Kidney (tissue), 13 donors: ENCODE measurements at regions not wholly inside any gene's neighbourhood (a gene's known extent, or its start where the extent isn't known, plus 50 kb on each side); places are given as distances from the start of the nearest gene placed in this dataset.

Experiments
- DNase-seq, 5 donors: peaks; one replicate each; pipeline ENCODE4 v3.0.0-alpha.2; 2013 to 2020
- FAIRE-seq: peaks from 2 replicates; lab custom pipeline; 2012; peaks lifted over from hg19 to GRCh38; lab: Jason Lieb, UNC
- H3K27ac ChIP-seq, 2 donors: one replicate each; pipeline ENCODE4 v1.7.0; 2013; ENCODE audit warnings: low read depth in 2 of 2, low read length in 2 of 2, inconsistent platforms in 1 of 2
- H3K27me3 ChIP-seq: one replicate; pipeline ENCODE4 v1.7.1; 2013; ENCODE audit warnings: low read length, inconsistent platforms; ENCODE audit not compliant: control insufficient read depth, insufficient read depth
- H3K36me3 ChIP-seq, 3 donors: one replicate each; pipeline versions ENCODE4 v1.7.0 to v1.7.1; 2013; ENCODE audit warnings: low read length in 3 of 3, control low read depth in 1 of 3, inconsistent platforms in 1 of 3; ENCODE audit not compliant: insufficient read depth in 3 of 3, control insufficient read depth in 2 of 3
- H3K4me1 ChIP-seq, 3 donors: one replicate each; pipeline versions ENCODE4 v1.7.0 to v1.7.1; 2013; ENCODE audit warnings: low read length in 3 of 3, inconsistent platforms in 1 of 3, low read depth in 1 of 3; ENCODE audit not compliant: control insufficient read depth in 2 of 3, insufficient read depth in 2 of 3
- H3K4me3 ChIP-seq, 3 donors: one replicate each; pipeline versions ENCODE4 v1.7.0 to v1.8.1; 2013; ENCODE audit warnings: low read length in 3 of 3, control low read depth in 1 of 3, inconsistent platforms in 1 of 3
- H3K9ac ChIP-seq, 3 donors: one replicate each; pipeline versions ENCODE4 v1.7.0 to v1.7.1; 2013; ENCODE audit warnings: low read length in 3 of 3, control low read depth in 1 of 3, inconsistent platforms in 1 of 3
- H3K9me3 ChIP-seq, 3 donors: one replicate each; pipeline versions ENCODE4 v1.7.0 to v1.7.1; 2013; ENCODE audit warnings: low read length in 3 of 3, control low read depth in 1 of 3, inconsistent platforms in 1 of 3; ENCODE audit not compliant: control insufficient read depth in 2 of 3, insufficient read depth in 1 of 3
- intact Hi-C: fragments of 100-400 bp; cut with DNase I; formaldehyde crosslinking; loops from one replicate; pipeline ENCODE4 v1.11.1; 2022
- TF ChIP-seq, protein P1 (sequence below): IDR thresholded peaks from 3 replicates; pipeline ENCODE4 v1.5.1; 2012; ENCODE audit warnings: mild to moderate bottlenecking, moderate library complexity, borderline replicate concordance; ENCODE audit not compliant: insufficient read depth; ENCODE audit errors: extremely low read depth
- donor health status: control.
- donor health status: control.
- donor health status: control.
- donor health status: control.
- donor health status: control.
- donor health status: DM: yes; HTN: yes; CAD: no.
- donor health status: Normal renal cell carcinoma (clear cell type).

DNA sequence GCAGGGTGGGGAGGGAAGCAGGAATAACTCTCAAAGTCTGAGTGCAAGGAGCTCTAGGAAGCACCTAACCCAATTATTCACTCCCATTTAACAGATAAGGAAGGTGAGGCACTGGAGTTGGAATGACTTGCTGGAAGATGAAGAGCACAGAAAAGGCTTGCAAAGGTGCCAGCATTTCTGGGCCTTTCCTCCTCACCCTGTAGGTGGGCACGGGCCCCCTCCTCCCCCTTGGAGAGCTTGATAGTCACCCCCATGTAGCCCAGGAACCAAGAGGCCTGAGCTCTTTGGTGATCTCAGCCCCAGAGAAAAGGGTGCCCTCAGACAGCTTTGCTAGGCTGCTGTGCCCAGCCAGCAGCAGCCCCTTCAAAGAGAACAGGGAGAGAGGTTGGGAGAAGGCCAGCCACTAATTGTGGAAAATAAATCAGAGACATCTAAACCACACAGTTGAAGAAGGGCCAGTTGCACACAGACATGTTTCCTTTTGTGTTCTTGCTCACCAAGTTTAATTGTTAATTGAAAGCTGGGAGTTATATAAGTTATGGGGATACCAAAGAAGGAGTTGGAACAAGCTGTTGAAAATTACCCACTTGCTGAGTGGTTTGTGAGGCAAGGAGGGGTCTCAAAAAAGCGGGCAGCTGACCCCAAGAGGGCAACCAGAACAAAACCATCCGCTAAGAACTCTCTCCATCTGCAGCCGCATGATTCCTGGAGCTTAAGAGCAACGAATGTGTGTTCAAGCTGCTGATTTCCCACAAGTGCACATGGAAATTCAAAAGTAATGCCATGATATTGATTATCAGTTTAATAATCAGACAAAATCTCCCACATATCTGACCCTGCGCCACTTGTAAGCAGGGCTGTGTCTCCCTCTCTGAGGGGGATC lies 77.0 kb downstream of the MRPL14 start:
- Histone ChIP-seq H3K27ac (no peak overlapping the region), H3K36me3 (no peaks in the 10 kb centered on the region), H3K9ac (no peak overlapping the region), H3K27me3 (no peaks in the 10 kb centered on the region), H3K9me3 (no peaks in the 10 kb centered on the region), H3K4me3 (no peak overlapping the region), H3K4me1 (peaks cover 0 to 2% (median 0%) of the 10 kb centered on the region in 3 donors)
- DNase-seq: peak in 3 of 5 donors; percentile 45 to 61 (median 52)
- FAIRE-seq: no peak
- TF ChIP-seq, protein P1, sequence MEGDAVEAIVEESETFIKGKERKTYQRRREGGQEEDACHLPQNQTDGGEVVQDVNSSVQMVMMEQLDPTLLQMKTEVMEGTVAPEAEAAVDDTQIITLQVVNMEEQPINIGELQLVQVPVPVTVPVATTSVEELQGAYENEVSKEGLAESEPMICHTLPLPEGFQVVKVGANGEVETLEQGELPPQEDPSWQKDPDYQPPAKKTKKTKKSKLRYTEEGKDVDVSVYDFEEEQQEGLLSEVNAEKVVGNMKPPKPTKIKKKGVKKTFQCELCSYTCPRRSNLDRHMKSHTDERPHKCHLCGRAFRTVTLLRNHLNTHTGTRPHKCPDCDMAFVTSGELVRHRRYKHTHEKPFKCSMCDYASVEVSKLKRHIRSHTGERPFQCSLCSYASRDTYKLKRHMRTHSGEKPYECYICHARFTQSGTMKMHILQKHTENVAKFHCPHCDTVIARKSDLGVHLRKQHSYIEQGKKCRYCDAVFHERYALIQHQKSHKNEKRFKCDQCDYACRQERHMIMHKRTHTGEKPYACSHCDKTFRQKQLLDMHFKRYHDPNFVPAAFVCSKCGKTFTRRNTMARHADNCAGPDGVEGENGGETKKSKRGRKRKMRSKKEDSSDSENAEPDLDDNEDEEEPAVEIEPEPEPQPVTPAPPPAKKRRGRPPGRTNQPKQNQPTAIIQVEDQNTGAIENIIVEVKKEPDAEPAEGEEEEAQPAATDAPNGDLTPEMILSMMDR: no peak
- intact Hi-C loops: no loop called here

DNA sequence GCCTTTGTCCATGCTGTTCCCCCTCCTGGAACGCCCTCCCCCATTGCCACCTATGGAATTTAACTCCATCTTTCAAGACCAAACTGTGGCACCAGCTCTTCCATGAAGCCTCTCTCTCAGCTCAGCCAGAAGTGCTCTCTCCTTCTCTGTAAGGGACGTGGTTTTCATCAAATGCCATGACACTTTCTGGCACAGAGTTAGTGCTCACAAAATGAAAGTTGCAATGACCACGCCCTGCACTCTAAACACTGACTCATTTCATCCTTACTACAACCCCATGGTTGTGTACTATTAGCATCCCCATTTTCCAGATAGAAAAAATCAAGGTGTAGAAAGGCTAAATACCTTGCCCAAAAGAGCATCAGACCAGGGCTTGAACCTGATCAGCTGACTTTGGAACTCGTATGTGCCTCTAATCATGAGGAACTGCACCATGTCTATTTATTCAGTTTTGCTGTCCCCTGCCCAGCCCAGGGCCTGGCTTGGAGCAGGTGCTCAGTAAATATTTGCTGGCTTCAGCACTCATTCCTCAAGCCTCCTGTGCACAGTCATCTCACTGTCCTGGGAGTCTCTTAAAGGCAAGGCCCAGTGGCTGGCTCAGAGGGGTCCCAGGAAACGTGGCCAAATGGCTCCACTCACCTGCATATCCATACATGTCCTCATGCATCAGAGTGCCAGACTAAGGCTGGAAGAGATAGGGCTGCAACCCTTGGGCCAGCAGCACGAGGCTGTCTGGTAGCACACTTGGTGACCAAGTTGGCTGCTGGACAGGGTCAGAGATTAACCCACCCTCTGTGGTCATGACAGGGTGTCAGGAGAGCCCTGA lies 77.9 kb downstream of the MRPL14 start:
- Histone ChIP-seq H3K4me1 (peaks cover 0 to 2% (median 0%) of the 10 kb centered on the region in 3 donors), H3K9me3 (no peaks in the 10 kb centered on the region), H3K9ac (no peak overlapping the region), H3K36me3 (no peaks in the 10 kb centered on the region), H3K27me3 (no peaks in the 10 kb centered on the region), H3K27ac (no peak overlapping the region), H3K4me3 (no peak overlapping the region)
- TF ChIP-seq, protein P1: no peak
- FAIRE-seq: no peak
- peak in 1 of 5 donors; percentile 32 for DNase-seq
- intact Hi-C loops: no loop called here

DNA sequence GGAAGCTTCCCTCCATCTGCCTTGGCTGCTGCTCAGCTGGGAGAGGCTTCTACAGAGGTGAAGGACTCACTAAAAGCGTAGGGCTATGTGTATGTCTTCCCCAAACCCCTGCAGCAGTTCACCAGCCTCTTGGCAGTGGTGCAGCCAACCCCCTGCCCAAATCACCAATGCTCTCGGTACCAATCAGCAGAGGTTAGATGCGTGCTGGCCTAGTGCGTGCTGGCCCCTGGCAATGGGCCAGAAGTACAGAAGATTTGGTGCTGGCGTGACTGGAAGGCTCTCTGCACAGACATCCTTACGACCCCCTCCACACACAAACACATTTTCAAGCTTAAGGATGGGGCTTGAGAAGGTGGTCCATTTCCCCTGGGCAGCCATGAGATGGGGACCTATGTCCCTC lies 79.0 kb downstream of the MRPL14 start:
- intact Hi-C loops: no loop called here
- Histone ChIP-seq H3K9me3 (no peaks in the 10 kb centered on the region), H3K27ac (no peak overlapping the region), H3K4me1 (peaks cover 0 to 2% (median 0%) of the 10 kb centered on the region in 3 donors), H3K4me3 (no peak overlapping the region), H3K9ac (no peak overlapping the region), H3K36me3 (no peaks in the 10 kb centered on the region), H3K27me3 (no peaks in the 10 kb centered on the region)
- DNase-seq: peak in 1 of 5 donors; percentile 31
- TF ChIP-seq, protein P1: no peak
- FAIRE-seq: no peak
